OCI-LY7 (cell line): ENCODE measurements at regions not wholly inside any gene's neighbourhood (a gene's known extent, or its start where the extent isn't known, plus 50 kb on each side); places are given as distances from the start of the nearest gene placed in this dataset.

ENCODE experiments used
- EZH2phosphoT487 ChIP-seq: fragments of 200-600 bp; sonication (generic); IDR thresholded peaks from 2 replicates; pipeline ENCODE4 v1.6.1; 2018; ENCODE audit warnings: low read depth, borderline replicate concordance, mild to moderate bottlenecking, mixed run types, antibody characterized with exemption, low read length, moderate library complexity, mixed read lengths
- TF ChIP-seq, protein P1 (sequence below): fragments of 200-600 bp; sonication (generic); conservative IDR thresholded peaks from 2 replicates; pipeline ENCODE4 v1.5.1; 2014; ENCODE audit warnings: mild to moderate bottlenecking, antibody characterized with exemption, low read length, moderate library complexity, mixed read lengths

DNA sequence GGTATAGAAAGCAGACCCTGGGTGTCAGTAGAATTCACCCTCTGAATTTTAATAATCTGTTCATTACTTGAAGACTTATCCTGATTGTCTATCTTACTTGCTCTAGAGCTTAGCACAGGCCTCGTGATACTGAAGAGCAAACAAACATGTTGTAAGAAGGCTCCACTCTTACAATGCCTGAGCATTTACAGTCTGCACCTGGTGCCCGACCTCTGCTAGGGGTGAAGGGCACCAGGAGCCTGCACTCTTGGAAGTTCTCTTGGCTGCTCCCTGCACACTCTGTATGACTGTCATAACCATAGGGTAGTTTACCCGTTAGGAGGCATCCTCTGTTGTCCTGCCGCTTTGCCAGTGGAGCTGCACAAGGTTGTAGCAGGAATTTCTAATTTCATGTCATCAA is 91.3 kb upstream of the NPY start:
- TF ChIP-seq, protein P1, sequence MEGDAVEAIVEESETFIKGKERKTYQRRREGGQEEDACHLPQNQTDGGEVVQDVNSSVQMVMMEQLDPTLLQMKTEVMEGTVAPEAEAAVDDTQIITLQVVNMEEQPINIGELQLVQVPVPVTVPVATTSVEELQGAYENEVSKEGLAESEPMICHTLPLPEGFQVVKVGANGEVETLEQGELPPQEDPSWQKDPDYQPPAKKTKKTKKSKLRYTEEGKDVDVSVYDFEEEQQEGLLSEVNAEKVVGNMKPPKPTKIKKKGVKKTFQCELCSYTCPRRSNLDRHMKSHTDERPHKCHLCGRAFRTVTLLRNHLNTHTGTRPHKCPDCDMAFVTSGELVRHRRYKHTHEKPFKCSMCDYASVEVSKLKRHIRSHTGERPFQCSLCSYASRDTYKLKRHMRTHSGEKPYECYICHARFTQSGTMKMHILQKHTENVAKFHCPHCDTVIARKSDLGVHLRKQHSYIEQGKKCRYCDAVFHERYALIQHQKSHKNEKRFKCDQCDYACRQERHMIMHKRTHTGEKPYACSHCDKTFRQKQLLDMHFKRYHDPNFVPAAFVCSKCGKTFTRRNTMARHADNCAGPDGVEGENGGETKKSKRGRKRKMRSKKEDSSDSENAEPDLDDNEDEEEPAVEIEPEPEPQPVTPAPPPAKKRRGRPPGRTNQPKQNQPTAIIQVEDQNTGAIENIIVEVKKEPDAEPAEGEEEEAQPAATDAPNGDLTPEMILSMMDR: no peak
- TF ChIP-seq EZH2phosphoT487: no peak
